Keratinocyte (primary cell): ENCODE measurements at regions not wholly inside any gene's neighbourhood (a gene's known extent, or its start where the extent isn't known, plus 50 kb on each side); places are given as distances from the start of the nearest gene placed in this dataset.

Experiments used
- DNase-seq: peaks from one replicate; pipeline ENCODE4 v3.0.0-alpha.2; 2011; ENCODE audit warnings: low read depth, missing footprints, low spot score
- FAIRE-seq: peaks from 2 replicates; lab custom pipeline; 2011; peaks lifted over from hg19 to GRCh38; lab: Jason Lieb, UNC
- H2AFZ ChIP-seq: 2 replicates; pipeline ENCODE4 v1.6.0; 2012; ENCODE audit warnings: low read length, control low read depth, inconsistent platforms; ENCODE audit not compliant: control insufficient read depth
- H3K27ac ChIP-seq: 2 replicates; pipeline ENCODE4 v1.5.1; 2011; ENCODE audit warnings: low read length; ENCODE audit not compliant: control insufficient read depth, insufficient read depth
- H3K27me3 ChIP-seq: 3 replicates; pipeline ENCODE4 v1.6.0; 2011; ENCODE audit warnings: low read length; ENCODE audit not compliant: control insufficient read depth, insufficient read depth; ENCODE audit errors: extremely low read depth
- H3K36me3 ChIP-seq, 2 experiments: 2 replicates in 1 of 2; 3 replicates in 1 of 2; pipeline ENCODE4 v1.5.1; 2011; ENCODE audit warnings: low read length in 2 of 2, mild to moderate bottlenecking in 1 of 2; ENCODE audit not compliant: control insufficient read depth in 2 of 2, insufficient read depth in 2 of 2; ENCODE audit errors: extremely low read depth in 1 of 2
- H3K4me1 ChIP-seq: 3 replicates; pipeline ENCODE4 v1.5.1; 2011; ENCODE audit warnings: low read length; ENCODE audit not compliant: control insufficient read depth, insufficient read depth; ENCODE audit errors: extremely low read depth
- H3K4me2 ChIP-seq: 3 replicates; pipeline ENCODE4 v1.6.0; 2011; ENCODE audit warnings: low read depth, low read length; ENCODE audit not compliant: control insufficient read depth, insufficient read depth; ENCODE audit errors: extremely low read depth
- H3K4me3 ChIP-seq, 3 experiments: fragments of 200-600 bp in 1 of 3; sonication (generic) in 1 of 3; 2 replicates in 2 of 3; 3 replicates in 1 of 3; pipeline ENCODE4 v1.5.1; 2011 to 2016; ENCODE audit warnings: low read length in 3 of 3, mild to moderate bottlenecking in 3 of 3, control low read depth in 2 of 3, inconsistent platforms in 1 of 3, low read depth in 1 of 3, mixed read lengths in 1 of 3, mixed run types in 1 of 3, moderate library complexity in 1 of 3; ENCODE audit not compliant: control insufficient read depth in 2 of 3, insufficient read depth in 2 of 3; ENCODE audit errors: extremely low read depth in 1 of 3
- H3K79me2 ChIP-seq: 2 replicates; pipeline ENCODE4 v1.6.0; 2012; ENCODE audit warnings: low read length; ENCODE audit not compliant: control insufficient read depth, insufficient read depth
- H3K9ac ChIP-seq: 3 replicates; pipeline ENCODE4 v1.6.0; 2011; ENCODE audit warnings: low read length; ENCODE audit not compliant: control insufficient read depth, insufficient read depth; ENCODE audit errors: extremely low read depth
- H3K9me1 ChIP-seq: 3 replicates; pipeline ENCODE4 v1.6.0; 2011; ENCODE audit warnings: low read length; ENCODE audit not compliant: control insufficient read depth, insufficient read depth; ENCODE audit errors: extremely low read depth
- H3K9me3 ChIP-seq: 2 replicates; pipeline ENCODE4 v1.5.1; 2012; ENCODE audit warnings: low read depth, low read length; ENCODE audit not compliant: control insufficient read depth
- H4K20me1 ChIP-seq: 3 replicates; pipeline ENCODE4 v1.6.0; 2011; ENCODE audit warnings: low read length; ENCODE audit not compliant: control insufficient read depth, insufficient read depth; ENCODE audit errors: extremely low read depth
- CTCF ChIP-seq, 3 experiments: IDR thresholded peaks in 1 of 3; conservative IDR thresholded peaks in 1 of 3; optimal IDR thresholded peaks in 1 of 3; 2 replicates in 2 of 3; 3 replicates in 1 of 3; pipeline versions ENCODE3 to v1.5.1; 2011; ENCODE audit warnings: low read length in 3 of 3, mild to moderate bottlenecking in 3 of 3, moderate library complexity in 2 of 3, control low read depth in 1 of 3, inconsistent platforms in 1 of 3; ENCODE audit not compliant: insufficient read depth in 2 of 3; ENCODE audit errors: extremely low read depth in 1 of 3
- EZH2 ChIP-seq: IDR thresholded peaks from one replicate; pipeline ENCODE4 v1.6.1; 2012; ENCODE audit warnings: inconsistent platforms, mild to moderate bottlenecking, low read length, moderate library complexity
- dilution Hi-C: fragments of 300-500 bp; cut with MboI; formaldehyde crosslinking; loops from one replicate; pipeline ENCODE4 v1.7.0; 2020; ENCODE audit warnings: low sequenced_read_pairs; ENCODE audit not compliant: extremely low pct_ligation_motif_present

DNA sequence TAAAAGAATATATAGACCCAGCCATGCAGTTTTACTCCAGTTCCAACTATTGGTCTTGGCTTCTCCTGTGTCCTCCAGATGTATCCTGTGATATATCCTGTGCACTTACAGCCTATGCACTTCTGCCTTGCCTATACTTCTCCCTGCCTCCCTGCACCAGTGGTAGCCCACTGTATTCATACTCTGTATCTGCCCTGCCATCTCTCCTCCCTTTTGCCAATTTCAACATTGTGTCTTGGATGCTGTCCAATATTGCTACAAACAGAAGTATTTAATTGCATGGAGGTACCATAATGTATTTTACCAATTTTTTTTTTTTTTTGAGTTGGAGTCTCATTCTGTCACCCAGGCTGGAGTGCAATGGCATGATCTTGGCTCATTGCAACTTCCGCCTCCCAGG is 242.7 kb downstream of the HAPSTR1 start:
- Histone ChIP-seq H3K79me2 (no peaks in the 10 kb centered on the region), H3K9me1 (no peaks in the 10 kb centered on the region), H3K36me3 (no peaks in the 10 kb centered on the region), H2AFZ (no peak overlapping the region), H3K4me2 (no peak overlapping the region), H3K9me3 (no peaks in the 10 kb centered on the region), H4K20me1 (no peaks in the 10 kb centered on the region), H3K27me3 (no peaks in the 10 kb centered on the region), H3K4me3 (no peak overlapping the region), H3K4me1 (no peaks in the 10 kb centered on the region), H3K9ac (no peak overlapping the region), H3K27ac (no peak overlapping the region)
- dilution Hi-C loops, result no loop called here
- TF ChIP-seq EZH2 (no peak), CTCF (optimal IDR thresholded peaks at IDR 0.05 in 1 of 3, IDR thresholded peaks at IDR 0.05 in 1 of 3, conservative IDR thresholded peaks at IDR 0.05 in 1 of 3; ENCODE audit: extremely low read depth in 1 of 3, insufficient read depth in 2 of 3, low read length in 3 of 3) (no peak)
- FAIRE-seq (no peak), DNase-seq (no peak)

GRCh38 chr16:9337308-9338032 is 246.0 kb downstream of the HAPSTR1 start:
- Histone ChIP-seq H3K9ac (no peak overlapping the region), H3K36me3 (no peaks in the 10 kb centered on the region), H4K20me1 (no peaks in the 10 kb centered on the region), H3K27ac (no peak overlapping the region), H3K9me1 (no peaks in the 10 kb centered on the region), H2AFZ (no peak overlapping the region), H3K4me1 (no peaks in the 10 kb centered on the region), H3K79me2 (no peaks in the 10 kb centered on the region), H3K9me3 (no peaks in the 10 kb centered on the region), H3K4me2 (no peak overlapping the region), H3K27me3 (no peaks in the 10 kb centered on the region), H3K4me3 (no peak overlapping the region)
- DNase-seq (no peak), FAIRE-seq (no peak)
- dilution Hi-C loops, result no loop called here
- TF ChIP-seq CTCF (optimal IDR thresholded peaks at IDR 0.05 in 1 of 3, IDR thresholded peaks at IDR 0.05 in 1 of 3, conservative IDR thresholded peaks at IDR 0.05 in 1 of 3; ENCODE audit: extremely low read depth in 1 of 3, insufficient read depth in 2 of 3, low read length in 3 of 3), result no peak
